Urothelium cell line (cell line): ENCODE measurements at regions not wholly inside any gene's neighbourhood (a gene's known extent, or its start where the extent isn't known, plus 50 kb on each side); places are given as distances from the start of the nearest gene placed in this dataset.

Experiments
- DNase-seq: peaks from one replicate; pipeline ENCODE4 v3.0.0; 2011; ENCODE audit warnings: low spot score, mixed read lengths
- FAIRE-seq: peaks from 2 replicates; lab custom pipeline; 2011; peaks lifted over from hg19 to GRCh38; lab: Jason Lieb, UNC

DNA sequence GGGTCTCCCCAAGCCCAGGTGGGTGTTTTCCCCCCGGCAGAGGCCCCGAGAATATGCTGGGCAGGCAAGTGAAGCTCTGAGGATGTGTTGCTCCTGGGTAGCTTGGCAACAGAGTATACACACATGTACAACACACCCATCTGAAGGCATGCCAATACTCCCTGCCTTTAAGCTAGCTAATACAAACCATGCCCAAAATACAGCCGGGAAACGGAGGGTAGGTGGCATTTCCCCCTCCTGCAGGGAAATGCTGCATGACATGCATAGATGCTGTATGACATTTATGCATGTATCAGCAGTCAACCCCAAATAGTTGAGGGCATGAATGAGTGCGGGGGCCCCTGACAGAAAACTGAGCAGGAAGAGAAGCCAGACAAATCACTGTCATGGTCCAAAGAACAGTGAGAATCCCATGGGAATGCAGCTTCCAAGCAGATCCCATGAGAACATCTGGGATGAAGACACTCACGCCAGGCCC, 614.1 kb downstream of the EBF1 start:
- no peak for FAIRE-seq
- no peak for DNase-seq

DNA sequence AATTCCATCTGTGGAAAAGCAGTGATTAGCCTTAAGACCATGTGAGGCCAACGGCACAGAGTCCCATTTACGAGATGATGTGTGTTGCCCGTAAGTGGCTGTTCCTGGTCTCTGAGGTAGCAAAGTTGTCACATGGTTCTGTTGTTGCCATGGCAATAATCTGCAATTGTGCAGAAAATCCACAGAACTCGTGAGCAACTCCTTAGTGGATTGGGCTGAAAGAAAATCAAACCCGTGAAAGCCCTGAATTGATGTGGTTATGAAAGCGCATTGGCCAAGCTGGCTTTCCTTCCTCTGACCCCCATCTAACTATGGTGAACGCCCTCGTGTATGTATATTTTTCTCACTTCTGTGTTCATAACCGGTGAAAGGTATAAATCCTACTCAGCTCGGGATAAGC, 614.7 kb downstream of the EBF1 start:
- no peak for FAIRE-seq
- DNase-seq, result no peak

DNA sequence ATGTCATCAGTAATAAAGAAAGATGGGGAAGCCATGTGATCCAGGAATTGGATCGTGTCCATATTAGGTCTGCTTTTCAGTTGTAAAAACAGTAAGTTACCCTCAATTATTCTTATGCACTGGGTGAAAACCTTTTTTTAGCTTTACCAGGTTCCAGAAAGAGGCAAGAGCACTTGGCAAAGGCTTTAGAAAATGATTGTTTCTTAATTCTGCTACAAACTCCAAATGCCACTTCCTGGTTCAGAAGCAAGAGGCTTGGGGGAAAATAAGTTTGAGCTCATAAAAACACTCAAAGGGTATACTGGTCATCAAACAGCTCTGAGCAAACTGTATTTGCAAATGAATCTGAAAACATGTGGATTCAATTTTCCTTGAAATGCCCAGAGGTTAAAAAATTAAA, 615.6 kb downstream of the EBF1 start:
- FAIRE-seq (no peak), DNase-seq (no peak)

DNA sequence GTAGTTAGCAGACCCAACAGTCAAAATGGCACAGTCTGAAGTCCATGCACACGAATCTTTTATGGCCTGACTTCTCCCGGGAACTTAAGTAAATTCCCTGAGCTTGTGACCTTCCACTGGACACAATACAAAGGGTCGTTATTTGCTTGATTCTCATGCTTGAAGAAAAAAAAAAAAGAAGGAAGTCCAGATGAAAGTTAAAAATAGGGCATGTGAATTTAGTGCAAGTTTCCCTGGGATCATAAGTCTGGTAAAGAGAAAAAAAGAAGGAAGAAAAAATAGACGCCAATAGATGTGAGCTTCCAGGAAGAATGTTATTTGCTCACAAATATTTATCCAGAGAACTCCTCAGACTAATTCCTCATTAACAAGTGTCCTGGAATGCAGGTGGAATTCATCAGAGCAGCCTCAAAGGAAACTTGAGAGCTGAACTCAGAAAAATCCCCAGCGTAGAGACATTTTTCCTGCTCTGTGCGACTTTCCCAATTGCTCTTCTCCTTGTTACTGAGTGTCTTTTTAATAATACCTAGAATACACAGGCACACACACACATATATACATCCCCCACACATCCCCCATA, 616.3 kb downstream of the EBF1 start:
- DNase-seq (no peak), FAIRE-seq (no peak)

DNA sequence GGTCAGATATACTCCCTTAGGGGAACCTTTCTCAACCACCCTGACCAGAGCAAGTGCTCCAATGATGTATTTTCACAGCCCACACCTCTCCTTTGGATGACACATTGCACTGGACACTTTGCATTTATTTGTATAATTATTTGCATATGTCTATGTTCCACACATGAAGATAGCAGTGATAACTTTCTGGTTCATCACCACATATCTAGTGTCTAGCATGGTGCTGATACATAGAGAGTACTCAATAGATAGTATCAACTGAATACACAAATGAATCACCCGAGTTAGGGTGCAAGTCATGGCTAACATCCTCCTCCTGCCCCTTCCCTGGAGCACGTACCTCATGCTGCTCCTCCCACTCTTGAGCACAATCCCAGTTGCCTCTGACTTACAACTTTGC, 617.6 kb downstream of the EBF1 start:
- DNase-seq, result no peak

DNA sequence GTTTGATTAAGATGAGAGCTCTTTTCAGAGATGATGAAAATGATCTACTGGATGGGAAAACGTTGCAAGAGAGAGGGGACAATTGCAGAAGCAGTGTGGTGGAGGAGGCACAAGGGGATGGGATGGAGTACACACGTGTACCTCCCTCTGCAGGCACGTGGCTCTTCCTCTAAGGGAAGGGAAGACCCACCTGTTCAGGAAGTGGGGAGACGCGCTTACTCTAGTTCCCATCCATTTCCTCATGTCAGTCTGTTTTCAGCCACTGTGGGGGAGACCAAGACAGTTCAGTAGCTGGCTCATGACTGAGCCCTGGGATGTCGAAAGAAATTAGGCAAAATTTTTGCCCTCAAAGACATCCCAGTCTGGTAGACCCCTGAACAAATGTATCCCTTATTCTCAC, 619.2 kb upstream of the CLINT1 start:
- no peak for FAIRE-seq
- no peak for DNase-seq

More for the DNA sequence above, 617.6 kb downstream of the EBF1 start:
- FAIRE-seq, result no peak

DNA sequence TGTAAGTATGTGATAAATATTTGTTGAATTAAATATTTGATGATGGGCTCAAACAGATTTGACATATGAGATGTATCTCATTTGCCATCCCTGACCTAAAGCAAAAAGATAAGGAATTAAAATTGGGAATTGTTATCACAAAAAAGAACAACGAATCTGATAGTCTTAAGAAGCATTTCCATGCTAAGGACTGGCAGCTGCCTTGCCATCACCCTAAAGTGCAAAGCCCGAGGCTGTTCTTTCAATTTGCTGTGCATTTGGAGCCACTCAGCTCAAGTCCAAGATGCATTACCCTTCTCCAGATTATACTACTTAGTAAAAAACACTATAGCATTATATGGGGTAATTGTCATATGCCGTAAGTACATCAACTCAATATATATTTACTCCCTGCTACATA, 618.3 kb upstream of the CLINT1 start:
- DNase-seq (no peak), FAIRE-seq (no peak)

DNA sequence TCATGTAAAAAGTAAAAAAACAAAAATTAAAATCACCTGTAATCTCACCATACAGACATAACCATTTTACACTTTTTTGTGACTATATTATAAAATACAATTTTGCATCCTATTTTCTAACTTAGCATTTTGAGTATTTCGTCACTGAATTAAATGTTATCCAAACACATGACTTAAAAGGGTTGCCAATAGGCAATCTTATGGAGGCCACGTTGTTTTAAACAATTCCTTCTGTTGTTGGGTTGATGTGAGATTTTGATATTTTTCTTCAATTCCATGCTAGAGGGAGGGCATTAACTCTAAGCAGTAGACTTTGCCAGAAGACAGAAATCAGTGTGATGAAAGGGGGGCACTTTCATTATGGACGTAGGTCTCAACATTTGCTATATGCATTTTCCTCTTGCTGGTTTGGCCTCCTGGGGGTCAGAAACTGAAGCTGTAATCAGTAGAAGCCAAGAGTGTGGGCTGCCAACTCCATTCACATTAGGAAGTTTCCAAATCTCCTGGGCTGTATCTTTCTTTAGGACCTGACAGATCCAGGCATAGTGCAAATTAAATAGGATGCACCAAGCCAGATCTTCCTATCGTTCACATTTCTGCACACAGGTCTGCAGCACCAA, 614.2 kb upstream of the CLINT1 start:
- no peak for FAIRE-seq

DNA sequence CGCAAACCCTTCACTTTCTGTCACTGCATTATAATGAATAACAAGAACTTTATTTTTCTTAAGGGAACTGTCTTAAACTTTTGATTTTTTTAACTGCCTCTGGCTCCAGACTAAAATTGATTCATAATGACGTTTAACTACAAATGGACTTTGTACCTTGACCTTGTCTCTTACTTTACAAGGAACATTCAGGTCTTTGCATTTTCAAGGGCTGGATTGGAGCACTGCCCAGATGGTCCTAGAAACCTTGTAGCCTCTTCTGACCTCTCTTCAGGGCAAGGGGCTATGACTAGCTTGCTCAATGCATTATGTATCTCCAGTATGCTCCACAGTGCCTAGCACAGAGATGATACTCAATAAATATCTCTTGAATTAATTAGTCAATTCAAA, 612.6 kb upstream of the CLINT1 start:
- FAIRE-seq (no peak), DNase-seq (no peak)

More for the DNA sequence above, 614.2 kb upstream of the CLINT1 start:
- no peak for DNase-seq

DNA sequence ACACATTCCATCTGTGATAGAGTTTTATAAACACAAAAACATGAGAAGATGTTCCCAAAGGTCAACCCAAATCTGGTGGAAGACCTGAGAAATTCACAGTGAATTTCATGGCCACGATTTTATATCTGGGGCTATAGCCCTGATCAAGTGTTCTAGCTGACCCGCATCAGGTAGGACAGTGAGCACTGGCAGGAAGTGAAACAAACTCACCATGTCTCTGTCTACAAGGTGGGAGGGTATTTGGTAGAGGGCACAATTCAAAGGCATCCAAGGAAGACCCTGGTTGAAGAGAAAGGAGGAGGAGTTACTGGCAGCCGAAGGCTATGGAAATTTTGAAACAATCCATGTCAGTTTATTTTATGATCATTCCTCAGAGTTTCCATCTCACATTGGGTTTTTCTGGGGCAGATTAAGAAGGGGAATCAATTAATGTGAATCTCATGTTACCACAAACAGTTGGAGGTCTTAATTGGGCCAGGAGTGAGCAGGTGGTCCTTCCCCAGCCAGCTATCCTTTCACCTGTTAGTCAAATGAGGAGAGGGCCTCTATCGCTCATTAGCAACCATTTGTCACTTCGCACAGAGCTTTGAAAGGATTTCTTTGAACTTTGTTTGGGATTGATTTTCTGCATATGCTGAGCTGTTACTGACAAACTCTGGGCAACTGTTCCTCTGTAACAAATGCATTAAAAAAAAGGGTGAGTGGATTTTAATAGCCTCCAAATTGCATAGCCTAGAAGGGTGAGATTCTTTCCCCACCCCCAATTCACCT, 612.0 kb upstream of the CLINT1 start:
- FAIRE-seq (no peak), DNase-seq (no peak)

DNA sequence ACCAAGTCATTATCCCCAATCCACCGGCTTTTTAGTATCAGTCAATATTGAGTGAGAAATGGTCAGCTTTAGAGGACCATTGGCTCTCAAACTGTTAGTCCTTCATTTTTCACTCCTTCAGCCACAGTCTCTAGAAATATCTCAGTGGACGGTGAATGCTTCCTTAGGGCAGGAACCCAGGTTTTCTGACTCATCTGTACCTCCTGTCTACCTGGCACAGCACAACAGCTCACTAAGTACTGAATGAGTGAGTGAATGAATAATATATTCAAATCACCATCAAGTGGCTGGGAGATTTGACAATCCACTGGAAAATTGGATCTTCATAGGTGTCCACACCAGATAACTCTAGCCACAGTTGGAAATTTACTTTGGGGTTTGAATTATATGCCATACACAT, 609.5 kb upstream of the CLINT1 start:
- no peak for FAIRE-seq
- no peak for DNase-seq

DNA sequence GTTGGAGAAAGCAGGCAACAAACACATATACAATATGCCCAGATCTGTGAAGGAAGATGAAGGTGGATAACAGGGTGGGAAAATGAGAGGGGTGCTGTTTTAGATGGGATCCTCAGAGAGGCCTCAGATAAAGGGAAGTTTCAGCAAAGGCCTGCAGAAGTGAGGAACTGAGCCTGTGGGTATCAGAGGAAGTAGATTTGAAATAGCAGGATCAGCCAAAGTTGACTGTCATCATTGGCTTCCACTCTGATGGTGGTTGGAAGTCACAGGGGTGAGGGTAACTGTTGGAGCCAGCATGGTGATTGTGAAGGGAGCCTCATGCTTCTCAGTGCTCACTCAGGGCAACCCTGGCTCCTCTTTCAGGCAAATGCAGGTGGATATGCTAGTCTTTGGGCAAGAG, 607.2 kb upstream of the CLINT1 start:
- FAIRE-seq (no peak), DNase-seq (no peak)

DNA sequence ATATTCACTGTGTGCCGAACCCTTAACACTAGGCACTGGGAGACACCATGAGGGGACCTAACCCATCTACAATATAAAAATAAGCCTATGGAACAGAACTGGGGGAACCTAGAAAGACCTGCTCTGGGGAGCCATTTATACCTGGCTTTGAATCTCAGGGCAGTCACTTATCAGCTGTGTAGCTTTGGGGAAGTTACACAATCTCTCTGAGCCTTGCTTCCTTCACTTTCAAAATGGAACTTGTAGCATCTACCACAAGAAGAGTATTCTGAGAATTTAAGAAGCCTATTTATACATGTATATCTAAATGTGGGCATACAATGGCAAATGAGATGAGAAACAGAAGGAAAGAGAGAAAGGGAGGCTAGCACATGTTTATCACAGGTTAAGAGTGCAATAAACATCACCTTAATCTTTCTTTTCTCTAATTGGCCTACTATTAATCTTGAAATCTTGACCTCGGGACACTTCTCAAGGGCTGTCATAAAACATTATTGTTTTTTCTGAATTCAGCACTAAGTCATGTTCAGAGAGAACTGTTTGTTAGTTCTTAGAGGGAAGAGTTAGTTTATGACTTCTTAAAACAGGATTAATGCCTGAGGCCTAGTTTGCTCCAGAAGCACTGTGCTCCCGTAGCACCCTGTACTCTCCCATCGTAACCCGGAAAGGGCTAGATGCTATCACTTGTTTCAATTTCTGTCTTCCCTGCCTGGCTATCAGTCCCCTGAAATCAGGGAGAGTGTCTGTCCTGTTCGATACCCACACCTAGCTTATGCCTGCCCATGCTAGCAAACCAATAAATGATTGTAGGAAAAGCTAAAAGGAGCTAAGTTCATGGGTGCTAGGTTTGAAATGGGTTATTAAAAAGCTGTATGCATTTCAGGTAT, 606.4 kb upstream of the CLINT1 start:
- DNase-seq (no peak), FAIRE-seq (no peak)

DNA sequence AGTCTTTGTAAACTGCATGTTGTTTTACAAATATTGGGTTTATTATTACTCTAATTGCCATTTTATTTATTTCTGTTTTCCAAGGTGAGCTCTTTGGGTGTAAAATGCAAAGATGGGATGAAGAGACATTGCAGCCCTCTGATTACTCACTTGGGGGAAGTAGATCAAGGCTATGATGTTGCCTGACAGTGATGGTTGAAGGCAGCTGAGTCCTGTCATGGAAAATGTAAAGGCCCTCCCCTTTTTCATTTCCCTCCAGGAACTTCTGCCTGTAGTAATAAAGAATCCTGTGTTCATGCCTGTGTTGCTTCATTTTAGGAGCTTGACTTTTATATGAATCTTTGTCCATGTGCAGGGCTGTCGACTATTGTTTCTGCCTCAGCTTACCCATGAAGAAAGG, 605.4 kb upstream of the CLINT1 start:
- no peak for FAIRE-seq

DNA sequence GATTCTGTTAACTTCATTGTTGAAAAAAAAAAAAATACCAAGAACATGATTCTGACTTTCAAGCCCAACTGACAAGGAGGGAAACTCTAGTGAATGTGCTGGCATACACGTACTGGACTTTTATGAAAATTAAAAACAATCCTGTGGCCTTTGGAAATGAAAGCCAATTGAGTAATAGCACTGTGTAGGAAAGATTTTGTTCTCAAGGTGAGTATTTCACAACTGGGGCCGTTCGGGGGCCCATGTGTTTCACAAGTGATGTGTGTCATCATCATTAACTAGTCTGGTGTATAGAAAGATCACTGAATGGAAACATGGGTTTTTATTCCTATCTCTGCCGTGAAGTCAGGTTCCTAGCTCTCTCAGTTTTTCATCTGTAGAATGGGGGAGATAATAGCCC, 605.0 kb upstream of the CLINT1 start:
- no peak for FAIRE-seq

More for the DNA sequence above, 605.4 kb upstream of the CLINT1 start:
- no peak for DNase-seq

DNA sequence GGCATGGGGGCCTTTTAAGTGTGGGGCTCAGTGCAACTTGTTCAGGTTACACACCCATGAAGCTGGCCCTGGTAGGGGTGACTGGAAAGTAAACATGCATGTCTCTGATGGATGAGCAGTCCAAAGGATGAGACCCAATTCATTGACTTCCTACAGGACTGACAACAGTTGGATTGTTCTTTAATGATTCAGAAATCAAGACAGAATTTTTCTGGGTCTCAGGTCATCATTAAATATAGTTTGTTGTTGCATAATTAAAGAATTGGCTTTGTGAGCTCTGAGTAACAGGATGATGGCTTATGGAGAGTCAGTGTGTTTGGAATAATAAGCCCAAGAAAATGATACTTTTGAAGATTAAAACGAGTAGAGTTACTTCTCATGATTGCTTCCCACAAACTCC, 604.2 kb upstream of the CLINT1 start:
- DNase-seq, result no peak
- FAIRE-seq, result no peak

More for the DNA sequence above, 605.0 kb upstream of the CLINT1 start:
- DNase-seq, result no peak

DNA sequence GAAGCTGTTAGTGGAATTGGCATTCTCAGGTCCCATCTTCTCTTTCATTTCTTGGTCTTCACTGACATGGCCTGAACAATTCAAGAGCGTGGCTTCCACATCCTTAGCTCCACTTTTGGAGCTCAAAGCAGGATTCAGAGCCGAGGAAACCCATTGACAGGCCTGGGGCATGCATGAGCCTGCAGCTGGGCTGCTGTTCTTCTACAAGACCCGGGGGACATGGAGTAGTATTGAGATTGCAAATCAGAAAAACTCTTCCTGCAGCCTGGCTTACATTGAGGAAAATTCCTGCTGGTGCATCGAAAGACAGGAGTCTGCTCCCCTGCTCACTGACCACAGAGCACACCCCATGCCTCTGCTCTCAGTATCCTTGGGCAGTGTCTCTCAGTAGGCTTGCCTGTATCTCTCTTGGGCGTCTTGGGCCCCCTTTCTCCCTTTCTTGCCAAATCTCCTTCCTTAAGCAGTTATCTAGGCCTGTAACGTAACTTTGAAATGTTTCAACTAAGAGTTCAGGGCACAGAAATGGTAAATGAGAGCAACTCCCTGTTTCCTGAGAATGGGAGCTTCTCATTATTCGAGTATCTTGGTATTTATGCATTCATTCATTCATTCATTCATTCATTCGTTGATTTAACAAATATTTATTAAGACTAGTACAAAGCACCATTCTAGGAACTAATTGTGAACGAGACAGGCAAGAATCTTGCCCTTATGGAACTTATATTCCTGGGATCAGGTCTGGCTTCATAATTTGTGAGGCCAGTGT, 603.6 kb upstream of the CLINT1 start:
- no peak for FAIRE-seq
- DNase-seq, result no peak

DNA sequence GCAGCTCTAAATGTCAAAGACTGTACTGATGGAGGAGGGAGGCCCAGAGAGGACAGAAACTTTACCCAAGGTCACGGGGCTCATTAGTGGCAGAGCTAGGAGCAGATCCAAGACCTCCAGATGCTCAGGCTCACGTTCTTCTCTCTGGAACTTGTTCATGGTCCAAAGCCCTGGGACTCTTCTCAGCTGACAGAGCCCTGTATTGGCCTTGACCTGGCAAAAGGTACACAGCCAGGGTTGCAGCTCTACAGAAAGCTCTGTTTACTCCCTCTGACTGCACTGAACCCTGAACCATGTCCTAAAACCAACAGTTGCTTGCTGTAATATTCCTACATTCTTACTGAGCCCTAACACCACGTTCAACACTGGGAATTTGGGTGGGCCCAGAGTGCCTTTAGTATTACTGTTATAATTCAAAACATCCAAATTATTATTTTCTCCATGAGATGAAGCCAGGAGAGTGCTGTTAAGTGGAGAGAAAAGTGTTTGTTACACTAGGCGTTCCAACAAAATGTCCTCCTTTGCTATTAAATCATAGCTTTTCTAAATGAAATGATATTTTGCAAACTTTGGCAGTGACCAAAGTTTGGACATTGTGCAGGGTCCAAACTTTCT, 602.4 kb upstream of the CLINT1 start:
- DNase-seq (no peak), FAIRE-seq (no peak)

DNA sequence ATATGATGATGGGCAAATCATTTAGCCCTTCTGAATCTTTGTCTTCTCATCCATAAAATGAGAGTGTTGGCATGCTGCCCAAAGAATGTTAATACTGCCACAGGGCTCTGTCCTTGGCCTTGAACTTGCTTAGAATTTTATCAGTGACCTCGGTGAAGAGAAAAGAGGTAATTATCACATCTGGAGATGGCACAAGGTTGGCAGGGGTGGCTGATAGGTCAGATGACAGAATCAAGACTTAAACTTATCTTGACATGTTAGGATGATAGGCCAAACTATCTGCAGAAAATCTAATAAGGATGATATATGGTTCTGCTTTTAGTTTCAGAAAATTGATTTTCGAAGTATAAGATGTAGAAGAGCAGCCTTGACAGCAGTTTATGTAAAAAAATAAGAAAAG, 599.1 kb upstream of the CLINT1 start:
- DNase-seq, result no peak
- no peak for FAIRE-seq

DNA sequence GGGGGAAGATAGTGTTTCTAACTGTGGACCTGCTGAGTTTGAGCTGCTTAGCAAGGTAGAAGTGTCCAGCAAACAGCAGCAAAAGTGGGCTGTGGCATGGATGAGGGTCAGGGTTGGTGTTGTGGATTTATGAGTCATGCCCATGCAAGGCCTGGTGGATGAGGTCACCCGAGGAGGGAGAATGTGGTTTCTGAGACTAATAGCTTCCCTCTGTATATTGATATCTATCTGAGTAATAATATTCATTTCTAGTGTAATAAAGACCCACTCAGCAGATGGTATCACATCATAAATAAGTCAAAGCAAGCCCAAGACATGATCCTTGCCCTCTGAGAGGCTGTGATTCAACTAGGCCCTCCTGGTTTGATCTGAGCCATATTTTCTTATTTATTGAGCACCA, 597.8 kb upstream of the CLINT1 start:
- DNase-seq (peak; percentile 78), FAIRE-seq (no peak)
